Activated naive CD8-positive, alpha-beta T cell treated with anti-CD3 and anti-CD28 coated beads for 36 hours (primary cell): ENCODE measurements at regions not wholly inside any gene's neighbourhood (a gene's known extent, or its start where the extent isn't known, plus 50 kb on each side); places are given as distances from the start of the nearest gene placed in this dataset.

Source experiments
- DNase-seq: peaks from one replicate; pipeline ENCODE4 v3.0.0; 2021
- H3K27ac Mint-ChIP-seq: one replicate; pipeline ENCODE4 v1.8.0; 2022; ENCODE audit warnings: mild to moderate bottlenecking, moderate library complexity, mixed read lengths
- H3K27me3 Mint-ChIP-seq: one replicate; pipeline ENCODE4 v1.8.0; 2022; ENCODE audit warnings: mild to moderate bottlenecking, mixed read lengths
- H3K36me3 Mint-ChIP-seq: one replicate; pipeline ENCODE4 v1.8.0; 2021; ENCODE audit warnings: mild to moderate bottlenecking, mixed read lengths
- H3K4me1 Mint-ChIP-seq: one replicate; pipeline ENCODE4 v1.8.0; 2021; ENCODE audit warnings: mixed read lengths
- H3K4me3 Mint-ChIP-seq: one replicate; pipeline ENCODE4 v1.8.0; 2022; ENCODE audit warnings: mild to moderate bottlenecking, moderate library complexity, mixed read lengths
- H3K9me3 Mint-ChIP-seq: one replicate; pipeline ENCODE4 v1.8.0; 2022; ENCODE audit warnings: mixed read lengths

GRCh38 chr10:110413049-110413783 is 84.5 kb upstream of the DUSP5 start:
- no peak overlapping the region for H3K4me3 Mint-ChIP-seq
- peaks cover 50% of the 10 kb centered on the region for H3K4me1 Mint-ChIP-seq
- H3K9me3 Mint-ChIP-seq: peaks cover 2% of the 10 kb centered on the region
- H3K27me3 Mint-ChIP-seq: no peaks in the 10 kb centered on the region
- H3K36me3 Mint-ChIP-seq: no peaks in the 10 kb centered on the region
- DNase-seq: no peak
- peak overlapping the region; percentile 88 for H3K27ac Mint-ChIP-seq

GRCh38 chr10:110413903-110414547 is 83.7 kb upstream of the DUSP5 start:
- H3K9me3 Mint-ChIP-seq: peaks cover 2% of the 10 kb centered on the region
- H3K27me3 Mint-ChIP-seq: peaks cover under 1% of the 10 kb centered on the region
- peak overlapping the region; percentile 6 for H3K4me3 Mint-ChIP-seq
- no peak for DNase-seq
- H3K4me1 Mint-ChIP-seq: peaks cover 51% of the 10 kb centered on the region
- H3K27ac Mint-ChIP-seq: peak overlapping the region; percentile 88
- H3K36me3 Mint-ChIP-seq: no peaks in the 10 kb centered on the region

DNA sequence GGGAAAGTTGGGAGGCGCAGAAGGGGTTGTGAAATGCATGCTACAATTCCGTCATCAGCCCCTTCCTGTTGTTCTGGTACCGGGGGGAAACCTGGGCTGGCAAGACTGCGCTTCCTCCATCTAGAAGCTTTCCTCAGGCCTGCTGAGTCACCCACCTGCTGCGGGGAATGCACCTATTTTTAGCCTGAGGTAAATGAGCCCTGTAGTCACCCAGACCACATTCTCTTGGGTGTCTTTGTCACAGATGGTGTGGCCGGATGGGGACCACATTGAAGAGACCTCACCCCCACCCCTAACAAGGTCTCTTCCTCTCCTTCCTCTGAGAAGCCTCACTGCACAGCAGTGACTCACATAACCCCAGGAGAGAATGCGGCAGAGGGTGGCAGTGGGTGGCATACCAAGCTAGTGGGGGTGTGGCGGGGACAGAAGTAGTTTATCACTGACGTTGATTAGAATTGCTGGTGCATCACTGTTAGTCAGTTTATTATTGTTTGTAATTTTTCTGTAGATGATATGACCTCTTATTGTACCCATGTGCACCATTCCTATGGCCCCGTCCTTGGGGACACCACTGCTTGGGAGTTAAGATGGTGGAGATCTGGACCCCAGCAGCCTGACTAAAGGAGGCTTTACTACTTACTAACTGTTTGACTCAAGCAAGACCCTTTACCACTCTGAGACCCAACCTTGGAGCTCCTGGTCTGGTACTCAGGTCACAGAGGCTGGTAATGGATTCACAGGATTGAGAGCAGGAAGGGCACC is 83.0 kb upstream of the DUSP5 start:
- DNase-seq: peak; percentile 87
- Mint-ChIP-seq H3K27me3 (peaks cover 8% of the 10 kb centered on the region), H3K27ac (peak overlapping the region; percentile 88), H3K4me1 (peaks cover 51% of the 10 kb centered on the region), H3K9me3 (peaks cover 2% of the 10 kb centered on the region), H3K4me3 (peak overlapping the region; percentile 56), H3K36me3 (no peaks in the 10 kb centered on the region)

DNA sequence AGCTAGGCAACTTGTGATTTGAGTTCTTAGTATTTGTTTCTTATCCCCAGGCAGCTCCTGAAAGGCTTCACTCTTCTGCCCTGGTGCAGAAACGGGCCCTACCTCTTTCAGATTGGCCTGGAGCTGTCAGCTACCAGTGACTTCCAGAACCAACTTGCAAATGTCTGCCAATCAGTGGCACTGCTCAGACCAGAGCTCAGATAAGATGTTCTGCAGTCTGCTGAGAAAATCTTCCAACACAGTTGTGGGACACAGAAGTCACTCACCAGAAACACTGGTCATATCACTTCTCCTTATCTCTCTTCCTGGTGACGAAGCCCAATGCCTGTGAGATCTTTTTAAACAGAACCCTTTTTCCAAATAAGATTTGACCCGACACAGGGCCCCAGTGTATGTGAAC is 81.9 kb upstream of the DUSP5 start:
- DNase-seq: no peak
- H3K27ac Mint-ChIP-seq: no peak overlapping the region
- peaks cover 10% of the 10 kb centered on the region for H3K27me3 Mint-ChIP-seq
- H3K4me3 Mint-ChIP-seq: no peak overlapping the region
- peaks cover 2% of the 10 kb centered on the region for H3K9me3 Mint-ChIP-seq
- H3K4me1 Mint-ChIP-seq: peaks cover 51% of the 10 kb centered on the region
- H3K36me3 Mint-ChIP-seq: no peaks in the 10 kb centered on the region

DNA sequence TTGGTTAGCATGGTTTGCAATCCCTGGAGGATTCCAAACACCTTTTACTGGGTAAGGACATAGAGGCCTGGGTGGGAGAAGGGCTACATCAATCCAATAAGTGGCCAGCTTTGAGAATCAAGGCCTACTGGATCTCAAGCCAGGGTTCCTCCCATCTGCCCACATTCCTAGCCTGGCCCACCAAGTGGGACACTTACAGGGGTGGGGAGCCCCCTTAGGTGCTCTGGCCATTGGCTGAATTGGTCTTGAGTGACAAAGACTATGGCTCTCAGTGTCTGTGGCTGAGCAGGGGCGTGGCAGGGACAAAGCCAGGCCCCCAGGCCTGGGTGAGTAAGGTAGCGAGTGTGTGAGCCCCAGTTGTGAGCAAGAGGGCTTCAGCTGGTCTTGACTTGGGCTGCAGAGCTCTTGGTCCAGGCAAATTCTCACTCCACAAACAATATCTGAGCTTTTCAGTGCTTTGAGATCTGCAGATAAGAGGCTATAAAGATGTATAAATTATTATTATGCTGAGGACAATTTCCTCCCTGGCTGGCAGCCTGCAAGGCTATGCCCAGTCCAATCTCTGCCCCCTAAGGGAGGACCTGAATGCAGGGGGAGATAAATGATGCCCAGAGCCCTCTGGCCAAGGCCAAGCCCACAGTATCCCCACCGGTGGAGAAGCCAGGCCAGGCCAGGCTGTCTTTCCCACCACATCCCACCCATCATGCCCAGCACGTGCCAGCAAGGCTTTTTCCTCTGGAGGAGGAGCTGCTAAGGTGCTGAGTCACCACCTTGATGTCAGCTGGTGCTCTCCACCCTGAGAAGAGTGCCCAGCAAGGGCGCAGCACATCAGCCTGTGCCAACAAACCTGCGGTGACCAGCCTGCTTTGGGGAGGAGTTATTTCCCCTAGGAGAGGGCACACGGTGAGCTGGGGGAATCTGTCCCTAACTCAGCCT is 80.7 kb upstream of the DUSP5 start:
- no peak for DNase-seq
- Mint-ChIP-seq H3K4me3 (no peak overlapping the region), H3K9me3 (peaks cover 2% of the 10 kb centered on the region), H3K4me1 (peaks cover 58% of the 10 kb centered on the region), H3K27me3 (peaks cover 12% of the 10 kb centered on the region), H3K27ac (no peak overlapping the region), H3K36me3 (no peaks in the 10 kb centered on the region)

DNA sequence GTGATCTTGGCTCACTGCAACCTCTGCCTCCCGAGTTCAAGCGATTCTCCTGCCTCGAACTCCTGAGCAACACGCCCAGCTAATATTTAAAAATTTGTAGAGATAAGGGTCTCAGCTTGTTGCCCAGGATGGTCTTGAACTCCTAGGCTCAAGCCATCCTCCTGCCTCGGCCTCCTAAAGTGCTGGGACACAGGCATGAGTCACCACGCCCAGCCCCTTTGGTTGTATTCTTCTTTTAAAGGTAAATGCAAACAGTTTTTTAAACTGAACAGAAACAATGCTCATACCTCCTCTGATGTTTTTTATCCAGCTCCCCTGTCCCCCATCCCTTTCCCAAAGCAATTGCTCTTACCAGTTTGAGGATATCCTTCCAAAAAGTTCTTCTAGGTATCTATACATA is 79.5 kb upstream of the DUSP5 start:
- Mint-ChIP-seq H3K9me3 (peaks cover 2% of the 10 kb centered on the region), H3K36me3 (no peaks in the 10 kb centered on the region), H3K27ac (no peak overlapping the region), H3K27me3 (peaks cover 12% of the 10 kb centered on the region), H3K4me1 (peaks cover 48% of the 10 kb centered on the region), H3K4me3 (no peak overlapping the region)
- DNase-seq: no peak

DNA sequence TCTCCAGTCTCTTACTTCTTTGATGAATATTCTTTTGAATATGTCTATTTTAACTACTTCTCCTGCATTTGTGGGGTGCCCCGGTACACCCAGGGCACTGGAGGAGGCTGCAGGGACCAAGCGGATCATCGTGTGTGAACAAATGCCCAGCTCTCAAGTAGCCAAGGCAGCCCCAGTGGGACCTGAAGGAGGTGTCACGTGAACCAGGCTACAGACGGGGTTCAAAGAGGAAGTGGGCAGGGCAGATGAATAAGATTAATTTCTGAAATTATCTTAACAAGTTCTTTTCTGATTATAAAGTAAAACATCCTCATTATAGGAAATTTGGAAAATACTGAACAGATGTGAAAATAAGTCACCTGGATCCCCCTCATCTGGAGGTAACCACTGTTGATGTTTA is 78.4 kb upstream of the DUSP5 start:
- H3K4me1 Mint-ChIP-seq: peaks cover 37% of the 10 kb centered on the region
- peaks cover 12% of the 10 kb centered on the region for H3K27me3 Mint-ChIP-seq
- no peak for DNase-seq
- H3K36me3 Mint-ChIP-seq: no peaks in the 10 kb centered on the region
- no peaks in the 10 kb centered on the region for H3K9me3 Mint-ChIP-seq
- no peak overlapping the region for H3K4me3 Mint-ChIP-seq
- no peak overlapping the region for H3K27ac Mint-ChIP-seq

GRCh38 chr10:110420401-110421193 is 77.1 kb upstream of the DUSP5 start:
- Mint-ChIP-seq H3K4me1 (peaks cover 25% of the 10 kb centered on the region), H3K4me3 (no peak overlapping the region), H3K9me3 (no peaks in the 10 kb centered on the region), H3K27ac (no peak overlapping the region), H3K27me3 (peaks cover 12% of the 10 kb centered on the region), H3K36me3 (no peaks in the 10 kb centered on the region)
- no peak for DNase-seq

GRCh38 chr10:110421512-110422138 is 76.1 kb upstream of the DUSP5 start:
- DNase-seq: no peak
- Mint-ChIP-seq H3K36me3 (no peaks in the 10 kb centered on the region), H3K4me3 (no peak overlapping the region), H3K27me3 (peaks cover 12% of the 10 kb centered on the region), H3K27ac (no peak overlapping the region), H3K9me3 (no peaks in the 10 kb centered on the region), H3K4me1 (peaks cover 26% of the 10 kb centered on the region)

- H3K27ac Mint-ChIP-seq: no peak overlapping the region
- no peak overlapping the region for H3K4me3 Mint-ChIP-seq
- peaks cover 12% of the 10 kb centered on the region for H3K27me3 Mint-ChIP-seq
- H3K36me3 Mint-ChIP-seq: no peaks in the 10 kb centered on the region
- peaks cover 32% of the 10 kb centered on the region for H3K4me1 Mint-ChIP-seq
- DNase-seq: no peak
- H3K9me3 Mint-ChIP-seq: no peaks in the 10 kb centered on the region
Measured at GRCh38 chr10:110422548-110422947, 75.2 kb upstream of the DUSP5 start.

DNA sequence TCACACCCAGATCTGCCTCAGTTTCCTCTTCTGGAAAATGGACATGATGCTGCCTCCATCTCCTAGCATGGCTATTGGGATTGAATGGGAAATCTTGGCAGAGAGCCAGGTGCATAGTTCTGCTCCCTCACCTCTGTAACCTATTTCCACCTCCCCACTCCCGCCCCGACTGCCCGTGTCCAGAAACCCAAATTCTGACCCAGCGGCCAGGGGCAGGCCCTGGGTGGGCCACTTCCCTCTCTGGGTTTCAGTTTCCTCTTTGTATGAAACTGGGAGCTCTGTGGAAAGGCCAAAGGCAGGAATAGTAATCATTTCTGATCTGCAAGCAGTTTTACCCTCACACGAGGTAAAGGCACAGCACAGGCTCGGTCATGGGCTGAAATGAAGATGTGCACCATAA is 74.1 kb upstream of the DUSP5 start:
- Mint-ChIP-seq H3K9me3 (no peaks in the 10 kb centered on the region), H3K4me1 (peaks cover 28% of the 10 kb centered on the region), H3K27me3 (peaks cover 12% of the 10 kb centered on the region), H3K36me3 (no peaks in the 10 kb centered on the region), H3K4me3 (no peak overlapping the region), H3K27ac (no peak overlapping the region)
- no peak for DNase-seq

DNA sequence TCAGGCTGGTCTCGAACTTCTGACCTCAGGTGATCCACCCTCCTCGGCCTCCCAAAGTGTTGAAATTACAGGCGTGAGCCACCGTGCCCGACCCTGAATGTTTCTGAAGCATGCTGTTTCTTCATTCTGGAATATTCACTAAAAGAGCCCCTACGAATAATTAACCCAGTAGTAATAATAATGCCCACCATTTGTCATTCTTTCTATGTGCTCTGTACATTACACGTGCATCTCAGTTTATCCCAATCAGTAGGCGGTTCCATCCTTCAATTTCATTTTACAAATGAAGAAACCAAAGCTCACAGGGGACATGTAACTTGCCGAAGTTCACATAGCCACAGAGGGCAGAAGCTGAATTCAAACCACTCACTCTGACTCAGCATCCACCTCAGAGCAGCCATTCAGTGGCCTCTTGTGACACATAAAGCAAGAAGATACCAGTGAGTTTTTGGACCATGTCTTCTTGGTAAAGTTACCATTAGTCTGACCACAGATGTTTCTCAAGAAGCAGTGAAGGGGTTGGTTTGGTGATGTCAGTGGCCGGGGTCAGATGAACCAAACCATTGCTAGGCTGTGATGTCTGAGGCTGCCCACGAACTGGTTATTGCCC is 71.9 kb upstream of the DUSP5 start:
- peaks cover 3% of the 10 kb centered on the region for H3K27me3 Mint-ChIP-seq
- no peaks in the 10 kb centered on the region for H3K9me3 Mint-ChIP-seq
- no peaks in the 10 kb centered on the region for H3K36me3 Mint-ChIP-seq
- H3K4me1 Mint-ChIP-seq: peaks cover 29% of the 10 kb centered on the region
- H3K27ac Mint-ChIP-seq: peak overlapping the region; percentile 77
- DNase-seq: peak; percentile 72
- no peak overlapping the region for H3K4me3 Mint-ChIP-seq
